ENCODE measurements at regions not wholly inside any gene's neighbourhood (a gene's known extent, or its start where the extent isn't known, plus 50 kb on each side); places are given as distances from the start of the nearest gene placed in this dataset.
"Not testable (repeated sequence)": the region's sequence is repeated elsewhere in the genome, so short reads cannot be mapped to it uniquely, and the experiment has no call there.

GRCh38 chr13:99757756-99758459 is 213.7 kb downstream of the ZIC5 start:
- Histone ChIP-seq H3K9me3 (no peaks in the 10 kb centered on the region), H3K27me3 (no peaks in the 10 kb centered on the region), H3K36me3 (replicated peaks in 1 of 2; ENCODE audit: insufficient read depth in 1 of 2, low read depth in 2 of 2) (no peaks in the 10 kb centered on the region), H3K4me3 (no peak overlapping the region), H3K27ac (no peak overlapping the region), H3K4me1 (no peaks in the 10 kb centered on the region)
- 76 to 78% methylated on average over 8 of the region's 8 CpGs for WGBS, 2 donors
- TF ChIP-seq POLR2A (IDR thresholded peaks at IDR 0.05) = no peak
- TF ChIP-seq CTCF (IDR thresholded peaks at IDR 0.05) = no peak
- ATAC-seq (no peak), DNase-seq (no peak)
- intact Hi-C loops (cut with DNase I) = no loop called here

- intact Hi-C loops (cut with DNase I) = no loop called here
- Histone ChIP-seq H3K27me3 (no peaks in the 10 kb centered on the region), H3K9me3 (no peaks in the 10 kb centered on the region), H3K36me3 (replicated peaks in 1 of 2; ENCODE audit: insufficient read depth in 1 of 2, low read depth in 2 of 2) (no peaks in the 10 kb centered on the region), H3K4me3 (no peak overlapping the region), H3K4me1 (no peaks in the 10 kb centered on the region), H3K27ac (no peak overlapping the region)
- DNase-seq (no peak), ATAC-seq (no peak)
- no peak for TF ChIP-seq POLR2A (IDR thresholded peaks at IDR 0.05)
- TF ChIP-seq CTCF (IDR thresholded peaks at IDR 0.05) = no peak
- WGBS, 2 donors = 86 to 94% methylated on average over 2 of the region's 2 CpGs
These were observed 215.3 kb downstream of the ZIC5 start for GRCh38 chr13:99756281-99756680.

- H3K27ac ChIP-seq; intact Hi-C loops (cut with DNase I); H3K27me3 ChIP-seq; H3K9me3 ChIP-seq; H3K4me1 ChIP-seq; H3K4me3 ChIP-seq; H3K36me3 ChIP-seq (replicated peaks in 1 of 2; ENCODE audit: insufficient read depth in 1 of 2, low read depth in 2 of 2); DNase-seq; ATAC-seq: not testable (repeated sequence)
- 94 to 98% methylated on average over 18 of the region's 18 CpGs for WGBS, 2 donors
These were observed 216.8 kb downstream of the ZIC5 start for GRCh38 chr13:99754750-99755149.

GRCh38 chr13:99752373-99752772 is 219.2 kb downstream of the ZIC5 start:
- H3K4me3 ChIP-seq = no peak overlapping the region
- TF ChIP-seq CTCF (IDR thresholded peaks at IDR 0.05) (no peak), POLR2A (IDR thresholded peaks at IDR 0.05) (no peak)
- H3K9me3 ChIP-seq = no peaks in the 10 kb centered on the region
- WGBS, 2 donors = 74% methylated on average over 2 of the region's 2 CpGs; no CpG with 5 or more reads in 1 of the 2 donors
- H3K27me3 ChIP-seq = no peaks in the 10 kb centered on the region
- H3K27ac ChIP-seq = no peak overlapping the region
- ATAC-seq = no peak
- intact Hi-C loops (cut with DNase I) = no loop called here
- no peaks in the 10 kb centered on the region for H3K36me3 ChIP-seq (replicated peaks in 1 of 2; ENCODE audit: insufficient read depth in 1 of 2, low read depth in 2 of 2)
- DNase-seq = no peak
- no peaks in the 10 kb centered on the region for H3K4me1 ChIP-seq

- ATAC-seq = no peak
- H3K4me3 ChIP-seq = no peak overlapping the region
- no peaks in the 10 kb centered on the region for H3K4me1 ChIP-seq
- 80 to 91% methylated on average over 10 of the region's 10 CpGs for WGBS, 2 donors
- no peak overlapping the region for H3K27ac ChIP-seq
- no peaks in the 10 kb centered on the region for H3K9me3 ChIP-seq
- no peak for TF ChIP-seq POLR2A (IDR thresholded peaks at IDR 0.05)
- TF ChIP-seq CTCF (IDR thresholded peaks at IDR 0.05) = no peak
- no peaks in the 10 kb centered on the region for H3K36me3 ChIP-seq (replicated peaks in 1 of 2; ENCODE audit: insufficient read depth in 1 of 2, low read depth in 2 of 2)
- no peak for DNase-seq
- no peaks in the 10 kb centered on the region for H3K27me3 ChIP-seq
- intact Hi-C loops (cut with DNase I) = no loop called here
These were observed 219.9 kb downstream of the ZIC5 start for GRCh38 chr13:99751517-99752199.
